GM23248 (cell line): ENCODE measurements at regions not wholly inside any gene's neighbourhood (a gene's known extent, or its start where the extent isn't known, plus 50 kb on each side); places are given as distances from the start of the nearest gene placed in this dataset.

Source experiments
- DNase-seq: peaks from one replicate; pipeline ENCODE4 v3.0.0-alpha.2; 2015
- H2AFZ ChIP-seq: fragments of 200-600 bp; sonication (generic); 2 replicates; pipeline ENCODE4 v1.6.1; 2016; ENCODE audit warnings: antibody characterized with exemption
- H3F3A ChIP-seq: fragments of 200-600 bp; sonication (generic); 2 replicates; pipeline ENCODE4 v1.6.1; 2016; ENCODE audit warnings: mild to moderate bottlenecking, antibody characterized with exemption, mixed run types; ENCODE audit not compliant: insufficient read depth
- H3K27ac ChIP-seq: fragments of 200-600 bp; sonication (generic); 2 replicates; pipeline ENCODE4 v1.5.1; 2016; ENCODE audit warnings: mild to moderate bottlenecking
- H3K27me3 ChIP-seq: fragments of 200-600 bp; sonication (generic); replicated peaks from 2 replicates; pipeline ENCODE4 v1.6.1; 2016; ENCODE audit warnings: mild to moderate bottlenecking; ENCODE audit not compliant: insufficient read depth
- H3K36me3 ChIP-seq: fragments of 200-600 bp; sonication (generic); 2 replicates; pipeline ENCODE4 v1.6.1; 2016; ENCODE audit warnings: low read depth, mild to moderate bottlenecking
- H3K4me1 ChIP-seq: fragments of 200-600 bp; sonication (generic); 2 replicates; pipeline ENCODE4 v1.6.1; 2016; ENCODE audit warnings: mild to moderate bottlenecking; ENCODE audit not compliant: insufficient read depth
- H3K4me2 ChIP-seq: fragments of 200-600 bp; sonication (generic); one replicate; pipeline ENCODE4 v1.6.1; 2016; ENCODE audit warnings: mild to moderate bottlenecking; ENCODE audit not compliant: unreplicated experiment
- H3K4me3 ChIP-seq: fragments of 200-600 bp; sonication (generic); 2 replicates; pipeline ENCODE4 v1.5.1; 2016; ENCODE audit warnings: mild to moderate bottlenecking
- H3K79me2 ChIP-seq: fragments of 200-600 bp; sonication (generic); 2 replicates; pipeline ENCODE4 v1.6.1; 2016; ENCODE audit warnings: mild to moderate bottlenecking; ENCODE audit not compliant: insufficient read depth
- H3K9ac ChIP-seq: fragments of 200-600 bp; sonication (generic); 2 replicates; pipeline ENCODE4 v1.6.1; 2016; ENCODE audit warnings: mild to moderate bottlenecking
- H3K9me2 ChIP-seq: fragments of 200-600 bp; sonication (generic); 2 replicates; pipeline ENCODE4 v1.6.1; 2016; ENCODE audit warnings: mixed run types, mild to moderate bottlenecking, moderate library complexity; ENCODE audit not compliant: insufficient read depth
- H3K9me3 ChIP-seq: fragments of 200-600 bp; sonication (generic); one replicate; pipeline ENCODE4 v1.6.1; 2017; ENCODE audit warnings: low read depth
- H4K20me1 ChIP-seq: fragments of 200-600 bp; sonication (generic); 2 replicates; pipeline ENCODE4 v1.6.0; 2016; ENCODE audit not compliant: insufficient read depth
- EZH2 ChIP-seq: fragments of 200-600 bp; sonication (generic); IDR thresholded peaks from 2 replicates; pipeline ENCODE4 v1.6.1; 2018; ENCODE audit warnings: antibody characterized with exemption, mild to moderate bottlenecking; ENCODE audit not compliant: insufficient read depth, poor library complexity, severe bottlenecking
- EZH2phosphoT487 ChIP-seq: fragments of 200-600 bp; sonication (generic); IDR thresholded peaks from 2 replicates; pipeline ENCODE4 v1.6.1; 2018; ENCODE audit warnings: antibody characterized with exemption, moderate library complexity, mild to moderate bottlenecking, low read depth; ENCODE audit not compliant: insufficient read depth
- whole genome bisulfite sequencing, 2 experiments: methylation state at CpG; one replicate each; pipeline ENCODE4 v1.1.6; 2015 to 2017; ENCODE audit warnings: low lambda C conversion rate in 2 of 2, low coverage in 1 of 2; ENCODE audit errors: missing lambda C conversion rate in 2 of 2; 5-methylcytosine and 5-hydroxymethylcytosine counted together
- in situ Hi-C: fragments of 300-500 bp; cut with MboI; formaldehyde crosslinking; loops from 2 replicates; pipeline ENCODE4 v1.15.0; 2020

DNA sequence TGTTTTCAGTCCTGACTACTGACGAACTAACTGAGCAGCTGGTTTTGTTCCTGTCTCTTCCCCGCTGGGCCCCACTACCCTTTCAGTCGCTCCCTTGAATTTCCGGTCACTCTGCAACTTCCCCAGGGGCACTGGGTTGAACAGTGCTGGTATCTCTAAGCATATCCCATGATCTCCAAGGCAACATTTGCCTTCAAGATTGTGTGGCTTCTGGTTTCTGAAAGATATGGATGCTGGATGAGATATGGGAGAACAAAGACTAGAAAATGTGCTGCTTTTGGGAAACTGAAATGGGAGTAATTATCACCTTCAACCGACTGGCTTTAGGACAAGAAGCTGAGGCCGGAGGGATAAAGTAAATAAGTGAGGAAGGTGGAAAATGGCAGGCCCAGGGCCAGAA, 258.2 kb upstream of the PIK3R1 start:
- no peaks in the 10 kb centered on the region for H3F3A ChIP-seq
- no peaks in the 10 kb centered on the region for H3K9me3 ChIP-seq
- no peak overlapping the region for H3K4me2 ChIP-seq
- no peak overlapping the region for H3K9ac ChIP-seq
- H3K27ac ChIP-seq: no peak overlapping the region
- in situ Hi-C loops: no loop called here
- H3K27me3 ChIP-seq: no peaks in the 10 kb centered on the region
- H3K9me2 ChIP-seq: no peaks in the 10 kb centered on the region
- no peak for DNase-seq
- H3K4me1 ChIP-seq: no peaks in the 10 kb centered on the region
- H2AFZ ChIP-seq: no peak overlapping the region
- WGBS, 2 experiments: 79 to 90% methylated on average over 5 of the region's 6 CpGs
- H3K4me3 ChIP-seq: no peak overlapping the region
- H4K20me1 ChIP-seq: no peaks in the 10 kb centered on the region
- TF ChIP-seq EZH2 (no peak), EZH2phosphoT487 (no peak)
- H3K79me2 ChIP-seq: no peaks in the 10 kb centered on the region
- H3K36me3 ChIP-seq: no peaks in the 10 kb centered on the region

- H3K27ac ChIP-seq: no peak overlapping the region
- H2AFZ ChIP-seq: no peak overlapping the region
- no peak for TF ChIP-seq EZH2
- TF ChIP-seq EZH2phosphoT487: no peak
- no peak overlapping the region for H3K4me3 ChIP-seq
- 57 to 67% methylated on average over 2 of the region's 2 CpGs for WGBS, 2 experiments
- no peak for DNase-seq
- no peaks in the 10 kb centered on the region for H4K20me1 ChIP-seq
- H3K9ac ChIP-seq: no peak overlapping the region
- no peak overlapping the region for H3K4me2 ChIP-seq
- H3K4me1 ChIP-seq: no peaks in the 10 kb centered on the region
- H3F3A ChIP-seq: no peaks in the 10 kb centered on the region
- in situ Hi-C loops: no loop called here
- H3K9me3 ChIP-seq: no peaks in the 10 kb centered on the region
- no peaks in the 10 kb centered on the region for H3K79me2 ChIP-seq
- no peaks in the 10 kb centered on the region for H3K36me3 ChIP-seq
- no peaks in the 10 kb centered on the region for H3K27me3 ChIP-seq
- no peaks in the 10 kb centered on the region for H3K9me2 ChIP-seq
These were observed 261.2 kb upstream of the PIK3R1 start for GRCh38 chr5:67954351-67954750.

DNA sequence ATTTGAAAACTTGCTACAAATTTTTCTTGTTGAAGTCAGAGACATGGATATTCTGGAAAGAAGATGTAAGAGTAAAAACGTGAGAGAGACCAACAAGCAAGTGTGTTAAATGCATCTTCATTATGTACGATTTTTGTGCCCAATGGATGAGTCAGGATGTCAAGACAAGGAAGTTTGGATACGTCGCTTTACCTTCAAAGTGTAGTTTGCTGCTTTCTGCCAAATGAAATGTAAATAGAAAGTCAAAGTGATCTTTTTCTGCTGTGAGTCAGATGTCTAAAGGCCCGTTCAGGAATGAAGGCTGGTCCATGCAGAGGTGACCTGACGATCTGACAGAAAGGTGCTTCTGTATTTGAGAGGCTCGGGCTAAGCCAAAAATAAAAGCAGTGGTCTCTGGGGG, 273.1 kb upstream of the PIK3R1 start:
- Histone ChIP-seq H3K4me1 (0 out of 2 replicates have a peak, but pooled peaks cover 6% of the 10 kb centered on the region), H3K36me3 (no peaks in the 10 kb centered on the region), H3K79me2 (no peaks in the 10 kb centered on the region), H4K20me1 (no peaks in the 10 kb centered on the region), H3K27ac (no peak overlapping the region), H3K4me3 (no peak overlapping the region), H3K9me3 (no peaks in the 10 kb centered on the region), H3K9me2 (no peaks in the 10 kb centered on the region), H3K4me2 (peak overlapping the region; percentile 17), H2AFZ (no peak overlapping the region), H3K9ac (no peak overlapping the region), H3F3A (no peaks in the 10 kb centered on the region), H3K27me3 (no peaks in the 10 kb centered on the region)
- in situ Hi-C loops: no loop called here
- peak; percentile 26 for DNase-seq
- 58 to 59% methylated on average over 7 of the region's 7 CpGs for WGBS, 2 experiments
- TF ChIP-seq EZH2phosphoT487: no peak
- no peak for TF ChIP-seq EZH2

DNA sequence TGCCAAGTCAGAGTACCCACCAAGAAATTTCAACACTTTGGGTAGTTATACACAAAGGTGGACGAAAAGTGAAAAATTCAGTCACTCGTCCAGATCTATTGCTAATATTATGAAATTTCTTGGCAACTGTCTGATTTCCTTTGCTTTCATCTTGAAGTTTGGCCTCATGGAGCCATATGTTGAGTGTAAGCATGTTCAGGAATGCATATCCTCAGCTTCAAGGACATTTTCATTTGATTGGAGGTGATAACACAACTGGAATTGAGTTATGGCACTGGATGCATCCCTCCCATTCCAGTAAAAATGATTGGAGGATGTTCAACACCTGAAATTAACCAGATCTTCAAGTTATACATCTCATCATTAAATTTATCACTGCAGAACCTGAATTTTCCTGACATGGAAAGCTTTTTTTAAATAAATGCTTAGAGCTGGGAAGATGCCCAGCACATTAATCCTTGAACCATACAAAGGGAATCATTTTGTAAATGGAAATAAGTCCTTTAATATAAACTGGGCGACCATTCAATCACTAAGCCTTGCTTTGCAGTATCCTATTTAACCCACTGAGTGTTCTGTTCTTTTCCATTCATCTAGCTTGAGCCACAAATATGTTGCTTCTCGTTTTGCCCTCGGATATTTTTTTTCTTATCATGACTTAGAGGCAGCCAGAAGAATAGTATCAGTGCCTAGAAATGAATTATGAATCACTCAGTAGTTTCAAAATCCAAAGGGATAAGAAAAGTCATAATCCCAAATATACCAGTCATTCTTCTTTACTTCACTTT, 273.7 kb upstream of the PIK3R1 start:
- Histone ChIP-seq H3K36me3 (no peaks in the 10 kb centered on the region), H2AFZ (no peak overlapping the region), H3K27ac (no peak overlapping the region), H3K9ac (no peak overlapping the region), H3K9me3 (no peaks in the 10 kb centered on the region), H3K9me2 (no peaks in the 10 kb centered on the region), H4K20me1 (no peaks in the 10 kb centered on the region), H3K4me3 (no peak overlapping the region), H3K4me2 (peak overlapping the region; percentile 17), H3K27me3 (no peaks in the 10 kb centered on the region), H3K4me1 (0 out of 2 replicates have a peak, but pooled peaks cover 6% of the 10 kb centered on the region), H3F3A (no peaks in the 10 kb centered on the region), H3K79me2 (no peaks in the 10 kb centered on the region)
- no peak for TF ChIP-seq EZH2
- no peak for TF ChIP-seq EZH2phosphoT487
- 30 to 32% methylated on average over 5 of the region's 5 CpGs for WGBS, 2 experiments
- DNase-seq: peak; percentile 43
- in situ Hi-C loops: no loop called here
